ENCODE measurements at regions not wholly inside any gene's neighbourhood (a gene's known extent, or its start where the extent isn't known, plus 50 kb on each side); places are given as distances from the start of the nearest gene placed in this dataset.

DNA sequence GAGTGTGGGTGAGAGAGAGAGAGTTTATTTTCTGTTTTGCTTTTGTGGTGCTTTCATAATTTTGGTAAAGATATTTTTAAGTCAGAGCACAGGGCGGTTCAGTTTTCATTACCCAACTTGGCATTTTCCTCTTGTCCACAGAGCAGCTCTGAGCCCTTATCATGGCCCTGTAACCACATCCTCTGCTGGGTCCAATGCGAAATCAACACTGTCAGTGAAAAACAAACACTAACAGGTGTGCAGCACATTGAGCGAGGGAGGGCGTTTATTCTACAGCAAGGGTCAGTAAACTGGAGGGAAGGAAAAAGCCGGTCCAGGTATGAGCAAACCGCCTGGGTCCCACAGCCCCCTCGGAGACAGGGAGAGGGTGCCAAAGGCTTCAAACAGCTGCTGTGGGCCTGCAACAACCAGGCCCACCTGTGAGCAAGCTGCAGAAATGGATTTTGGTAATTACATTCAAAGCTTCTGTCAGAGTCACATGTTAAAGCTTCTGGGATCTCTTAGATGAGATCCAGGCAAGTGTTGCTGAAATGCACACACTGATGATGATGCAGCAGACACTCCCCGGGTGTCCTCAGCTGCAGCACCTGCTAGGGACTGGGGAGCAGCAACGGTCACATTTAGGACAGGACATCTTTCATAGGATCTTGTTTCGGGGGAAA, 132.7 kb upstream of the DYRK2 start:
- no peak for TF ChIP-seq CTCF (IDR thresholded peaks at IDR 0.05; ENCODE audit: low read depth, low read length, missing input control)
- no peak for TF ChIP-seq RAD21 (IDR thresholded peaks at IDR 0.05)
- TF ChIP-seq GABPA (IDR thresholded peaks at IDR 0.05 in 1 of 2, conservative IDR thresholded peaks at IDR 0.05 in 1 of 2), result no peak
